Activated B cell treated with CpG ODN at 0.5 μM for 24 hours (primary cell): ENCODE measurements at regions not wholly inside any gene's neighbourhood (a gene's known extent, or its start where the extent isn't known, plus 50 kb on each side); places are given as distances from the start of the nearest gene placed in this dataset.
"Not testable (repeated sequence)": the region's sequence is repeated elsewhere in the genome, so short reads cannot be mapped to it uniquely, and the experiment has no call there.

Experiments used
- ATAC-seq: fragments of 200-7000 bp; cut with Tn5 transposase; one replicate; pipeline ENCODE4 v1.10.0; 2021; ENCODE audit warnings: low read depth, mild to moderate bottlenecking, moderate library complexity
- CTCF ChIA-PET: fragments of 350-600 bp; sonication (Branson Sonifier 250); formaldehyde crosslinking; loops from one replicate; lab custom pipeline; 2021; ENCODE audit warnings: antibody characterized with exemption; lab: Charles Lee
- POLR2A ChIA-PET: fragments of 350-600 bp; sonication (Branson Sonifier 250); formaldehyde crosslinking; loops from one replicate; lab custom pipeline; 2021; ENCODE audit warnings: antibody characterized with exemption; lab: Charles Lee
- DNase-seq: peaks from one replicate; pipeline ENCODE4 v3.0.0; 2022
- H3K27ac Mint-ChIP-seq: one replicate; pipeline ENCODE4 v1.8.0; 2020; ENCODE audit warnings: mixed read lengths
- H3K27me3 Mint-ChIP-seq: one replicate; pipeline ENCODE4 v1.8.0; 2021; ENCODE audit warnings: mixed read lengths
- H3K36me3 Mint-ChIP-seq: one replicate; pipeline ENCODE4 v1.8.0; 2021; ENCODE audit warnings: low read depth, mixed read lengths
- H3K4me1 Mint-ChIP-seq: one replicate; pipeline ENCODE4 v1.8.0; 2021; ENCODE audit warnings: mixed read lengths
- H3K4me3 Mint-ChIP-seq: one replicate; pipeline ENCODE4 v1.8.0; 2020; ENCODE audit warnings: mild to moderate bottlenecking, mixed read lengths
- H3K9me3 Mint-ChIP-seq: one replicate; pipeline ENCODE4 v1.8.0; 2020; ENCODE audit warnings: mixed read lengths
- CTCF ChIP-seq: fragments of 200-600 bp; IDR thresholded peaks from one replicate; pipeline ENCODE4 v1.8.0; 2022; ENCODE audit warnings: antibody characterized with exemption, mild to moderate bottlenecking
- intact Hi-C: fragments of 100-400 bp; cut with micrococcal nuclease; formaldehyde crosslinking; loops from one replicate; pipeline ENCODE4 v1.15.1; 2024

GRCh38 chr19:23597661-23598060, 89.4 kb downstream of the ZNF675 start:
- H3K27ac Mint-ChIP-seq: no peak overlapping the region
- ATAC-seq (no peak), DNase-seq (no peak)
- no peaks in the 10 kb centered on the region for H3K4me1 Mint-ChIP-seq
- ChIA-PET CTCF (no interaction called here), POLR2A (no interaction called here)
- intact Hi-C loops: no loop called here
- peaks cover 11% of the 10 kb centered on the region for H3K9me3 Mint-ChIP-seq
- H3K36me3 Mint-ChIP-seq: peaks cover 3% of the 10 kb centered on the region
- H3K4me3 Mint-ChIP-seq: no peak overlapping the region
- no peak for TF ChIP-seq CTCF
- H3K27me3 Mint-ChIP-seq: no peaks in the 10 kb centered on the region

- H3K9me3 Mint-ChIP-seq: peaks cover 15% of the 10 kb centered on the region
- no peak for DNase-seq
- intact Hi-C loops: no loop called here
Measured at GRCh38 chr19:23596872-23597271, 90.1 kb downstream of the ZNF675 start.

GRCh38 chr19:23594311-23594710, 92.7 kb downstream of the ZNF675 start:
- H3K27ac Mint-ChIP-seq, H3K36me3 Mint-ChIP-seq, H3K4me1 Mint-ChIP-seq, DNase-seq, intact Hi-C loops, H3K27me3 Mint-ChIP-seq, ATAC-seq, CTCF ChIA-PET, H3K4me3 Mint-ChIP-seq, POLR2A ChIA-PET: not testable (repeated sequence)
- peaks cover 25% of the 10 kb centered on the region for H3K9me3 Mint-ChIP-seq

More at GRCh38 chr19:23596872-23597271, 90.1 kb downstream of the ZNF675 start:
- H3K4me3 Mint-ChIP-seq: no peak overlapping the region
- peaks cover 3% of the 10 kb centered on the region for H3K36me3 Mint-ChIP-seq
- no peaks in the 10 kb centered on the region for H3K27me3 Mint-ChIP-seq
- TF ChIP-seq CTCF: no peak
- POLR2A ChIA-PET: no interaction called here
- CTCF ChIA-PET: no interaction called here
- H3K4me1 Mint-ChIP-seq: no peaks in the 10 kb centered on the region
- ATAC-seq: no peak
- H3K27ac Mint-ChIP-seq: no peak overlapping the region

GRCh38 chr19:23587546-23587945, 99.5 kb downstream of the ZNF675 start:
- no peak overlapping the region for H3K4me3 Mint-ChIP-seq
- H3K36me3 Mint-ChIP-seq: peaks cover 2% of the 10 kb centered on the region
- H3K27me3 Mint-ChIP-seq: no peaks in the 10 kb centered on the region
- intact Hi-C loops: no loop called here
- peaks cover 21% of the 10 kb centered on the region for H3K9me3 Mint-ChIP-seq
- TF ChIP-seq CTCF: no peak
- ATAC-seq (no peak), DNase-seq (no peak)
- ChIA-PET POLR2A (no interaction called here), CTCF (no interaction called here)
- H3K27ac Mint-ChIP-seq: no peak overlapping the region
- H3K4me1 Mint-ChIP-seq: no peaks in the 10 kb centered on the region

- no peak overlapping the region for H3K27ac Mint-ChIP-seq
- no peaks in the 10 kb centered on the region for H3K27me3 Mint-ChIP-seq
- TF ChIP-seq CTCF: no peak
- H3K9me3 Mint-ChIP-seq: peaks cover 16% of the 10 kb centered on the region
- H3K4me3 Mint-ChIP-seq: no peak overlapping the region
- H3K36me3 Mint-ChIP-seq: no peaks in the 10 kb centered on the region
- DNase-seq: no peak
- intact Hi-C loops: no loop called here
- ATAC-seq: no peak
- no peaks in the 10 kb centered on the region for H3K4me1 Mint-ChIP-seq
- POLR2A ChIA-PET: no interaction called here
- CTCF ChIA-PET: no interaction called here
Measured at GRCh38 chr19:23577501-23577900, 109.5 kb downstream of the ZNF675 start.

GRCh38 chr19:23571175-23571574, 115.8 kb downstream of the ZNF675 start:
- Mint-ChIP-seq H3K4me3 (no peak overlapping the region), H3K36me3 (peaks cover 5% of the 10 kb centered on the region), H3K27me3 (no peaks in the 10 kb centered on the region), H3K27ac (no peak overlapping the region), H3K9me3 (peaks cover 30% of the 10 kb centered on the region), H3K4me1 (no peaks in the 10 kb centered on the region)
- ChIA-PET CTCF (no interaction called here), POLR2A (no interaction called here)
- no peak for ATAC-seq
- intact Hi-C loops: no loop called here
- no peak for TF ChIP-seq CTCF
- no peak for DNase-seq

- DNase-seq, H3K36me3 Mint-ChIP-seq, H3K27me3 Mint-ChIP-seq, ATAC-seq, H3K27ac Mint-ChIP-seq, H3K4me1 Mint-ChIP-seq, intact Hi-C loops, H3K4me3 Mint-ChIP-seq, POLR2A ChIA-PET, CTCF ChIA-PET: not testable (repeated sequence)
- H3K9me3 Mint-ChIP-seq: peaks cover 29% of the 10 kb centered on the region
Measured at GRCh38 chr19:23568116-23568515, 118.9 kb downstream of the ZNF675 start.
